CD14-positive monocyte (primary cell): ENCODE measurements at regions not wholly inside any gene's neighbourhood (a gene's known extent, or its start where the extent isn't known, plus 50 kb on each side); places are given as distances from the start of the nearest gene placed in this dataset.

Experiments used
- DNase-seq, 3 donors: peaks; one replicate each; pipeline ENCODE4 v3.0.0-alpha.2; 2011 to 2022
- H2AFZ ChIP-seq: 2 replicates; pipeline ENCODE4 v1.6.0; 2012; ENCODE audit warnings: mild to moderate bottlenecking, low read depth, low read length, inconsistent platforms; ENCODE audit not compliant: insufficient read depth, poor library complexity, severe bottlenecking
- H3K27ac ChIP-seq, 2 donors: 1 replicate in 1 of 2; 2 replicates in 1 of 2; pipeline ENCODE4 v1.5.1; 2012 to 2013; ENCODE audit warnings: low read length in 2 of 2, control low read depth in 1 of 2, inconsistent platforms in 1 of 2, low read depth in 1 of 2, mild to moderate bottlenecking in 1 of 2
- H3K27me3 ChIP-seq, 2 donors: one replicate each; pipeline versions ENCODE4 v1.6.0 to v1.6.1; 2011 to 2013; ENCODE audit warnings: low read length in 2 of 2; ENCODE audit not compliant: control insufficient read depth in 2 of 2, insufficient read depth in 2 of 2
- H3K36me3 ChIP-seq, 2 donors: replicated peaks in 1 of 2; 1 replicate in 1 of 2; 2 replicates in 1 of 2; pipeline versions ENCODE4 v1.5.1 to v1.6.1; 2012 to 2013; ENCODE audit warnings: low read length in 2 of 2, control low read depth in 1 of 2, inconsistent platforms in 1 of 2, mild to moderate bottlenecking in 1 of 2; ENCODE audit not compliant: insufficient read depth in 2 of 2, control insufficient read depth in 1 of 2
- H3K4me1 ChIP-seq, 2 donors: 1 replicate in 1 of 2; 2 replicates in 1 of 2; pipeline versions ENCODE4 v1.5.1 to v1.6.1; 2012 to 2013; ENCODE audit warnings: low read length in 2 of 2, control low read depth in 1 of 2, inconsistent platforms in 1 of 2, mild to moderate bottlenecking in 1 of 2, moderate library complexity in 1 of 2; ENCODE audit not compliant: insufficient read depth in 2 of 2, control insufficient read depth in 1 of 2
- H3K4me2 ChIP-seq: replicated peaks from 2 replicates; pipeline ENCODE3; 2012; ENCODE audit warnings: low read length, moderate library complexity, mild to moderate bottlenecking; ENCODE audit not compliant: poor library complexity, severe bottlenecking; ENCODE audit errors: extremely low read depth
- H3K4me3 ChIP-seq, 3 experiments: fragments of 200-600 bp in 1 of 3; sonication (generic) in 1 of 3; replicated peaks in 1 of 3; 1 replicate in 2 of 3; 2 replicates in 1 of 3; pipeline ENCODE4 v1.5.1; 2011 to 2013; ENCODE audit warnings: low read length in 3 of 3, mild to moderate bottlenecking in 3 of 3, control low read depth in 2 of 3, low read depth in 2 of 3, inconsistent platforms in 1 of 3, moderate library complexity in 1 of 3
- H3K79me2 ChIP-seq: 2 replicates; pipeline ENCODE4 v1.6.0; 2012; ENCODE audit warnings: mild to moderate bottlenecking, control low read depth, inconsistent platforms, low read length, moderate library complexity; ENCODE audit not compliant: insufficient read depth
- H3K9ac ChIP-seq: 2 replicates; pipeline ENCODE4 v1.6.0; 2017; ENCODE audit warnings: low read length, mild to moderate bottlenecking; ENCODE audit not compliant: insufficient read depth, poor library complexity, severe bottlenecking
- H3K9me3 ChIP-seq, 2 donors: replicated peaks in 1 of 2; 1 replicate in 1 of 2; 2 replicates in 1 of 2; pipeline versions ENCODE4 v1.5.1 to v1.6.1; 2012 to 2013; ENCODE audit warnings: low read length in 2 of 2, control low read depth in 1 of 2; ENCODE audit not compliant: control insufficient read depth in 1 of 2, insufficient read depth in 1 of 2
- H4K20me1 ChIP-seq: 2 replicates; pipeline ENCODE4 v1.6.0; 2012; ENCODE audit warnings: mild to moderate bottlenecking, low read length, control low read depth, moderate library complexity; ENCODE audit not compliant: insufficient read depth
- H3K27ac Mint-ChIP-seq, 7 donors: one replicate each; pipeline ENCODE4 v1.8.0; 2020; ENCODE audit warnings: mild to moderate bottlenecking in 7 of 7, mixed read lengths in 7 of 7, moderate library complexity in 6 of 7, inconsistent platforms in 2 of 7
- H3K27me3 Mint-ChIP-seq, 3 donors: one replicate each; pipeline ENCODE4 v1.8.0; 2021 to 2022; ENCODE audit warnings: low read depth in 3 of 3, mild to moderate bottlenecking in 3 of 3, mixed read lengths in 3 of 3, moderate library complexity in 3 of 3, inconsistent platforms in 1 of 3
- H3K36me3 Mint-ChIP-seq, 2 donors: one replicate each; pipeline ENCODE4 v1.8.0; 2020; ENCODE audit warnings: mixed read lengths in 2 of 2, inconsistent platforms in 1 of 2, mild to moderate bottlenecking in 1 of 2
- H3K4me1 Mint-ChIP-seq: one replicate; pipeline ENCODE4 v1.8.0; 2020; ENCODE audit warnings: mild to moderate bottlenecking, mixed read lengths
- H3K4me3 Mint-ChIP-seq, 2 donors: one replicate each; pipeline ENCODE4 v1.8.0; 2020; ENCODE audit warnings: mild to moderate bottlenecking in 2 of 2, mixed read lengths in 2 of 2, moderate library complexity in 1 of 2
- H3K9me3 Mint-ChIP-seq, 7 donors: one replicate each; pipeline ENCODE4 v1.8.0; 2020 to 2022; ENCODE audit warnings: mixed read lengths in 7 of 7, mild to moderate bottlenecking in 6 of 7, moderate library complexity in 6 of 7, inconsistent platforms in 2 of 7
- CTCF ChIP-seq: fragments of 200-600 bp; IDR thresholded peaks from one replicate; pipeline ENCODE4 v1.8.0; 2022; ENCODE audit warnings: antibody characterized with exemption, mild to moderate bottlenecking
- WGBS: methylation state at CpG from one replicate; pipeline ENCODE4 v1.1.5; 2013; ENCODE audit warnings: missing lambda C conversion rate; ENCODE audit not compliant: insufficient coverage; 5-methylcytosine and 5-hydroxymethylcytosine counted together
- intact Hi-C, 2 donors: fragments of 100-400 bp; cut with micrococcal nuclease; formaldehyde crosslinking; loops; one replicate each; pipeline versions ENCODE4 v1.15.0 to v1.15.1; 2023

GRCh38 chr9:115758441-115758840 is 395.1 kb upstream of the PAPPA start:
- H4K20me1 ChIP-seq, result no peaks in the 10 kb centered on the region
- no peaks in the 10 kb centered on the region for H3K36me3 ChIP-seq

GRCh38 chr9:115759426-115759825 is 394.2 kb upstream of the PAPPA start:
- H3K79me2 ChIP-seq, result no peaks in the 10 kb centered on the region
- no peak overlapping the region for H3K4me3 ChIP-seq
- intact Hi-C loops, result no loop called here
- H3K4me1 ChIP-seq, result no peaks in the 10 kb centered on the region
- no peak overlapping the region for H3K27ac ChIP-seq
- no peak overlapping the region for H3K4me2 ChIP-seq
- no peak overlapping the region for H3K27ac Mint-ChIP-seq
- no peaks in the 10 kb centered on the region for H3K9me3 ChIP-seq
- no peaks in the 10 kb centered on the region for H3K4me1 Mint-ChIP-seq
- 93% methylated on average over 3 of the region's 4 CpGs for WGBS
- H3K27me3 ChIP-seq, result no peaks in the 10 kb centered on the region
- no peaks in the 10 kb centered on the region for H4K20me1 ChIP-seq
- peaks cover 0 to 2% (median 0%) of the 10 kb centered on the region in 3 donors for H3K27me3 Mint-ChIP-seq
- TF ChIP-seq CTCF, result no peak
- H2AFZ ChIP-seq, result no peak overlapping the region
- DNase-seq, result no peak
- H3K4me3 Mint-ChIP-seq, result no peak overlapping the region
- H3K9ac ChIP-seq, result no peak overlapping the region
- no peaks in the 10 kb centered on the region for H3K36me3 Mint-ChIP-seq
- H3K36me3 ChIP-seq, result no peaks in the 10 kb centered on the region
- peaks cover 0 to 2% (median 0%) of the 10 kb centered on the region in 7 donors for H3K9me3 Mint-ChIP-seq

More at GRCh38 chr9:115758441-115758840, 395.1 kb upstream of the PAPPA start:
- H3K27ac ChIP-seq, result no peak overlapping the region
- peaks cover 0 to under 1% (median 0%) of the 10 kb centered on the region in 3 donors for H3K27me3 Mint-ChIP-seq
- no peaks in the 10 kb centered on the region for H3K79me2 ChIP-seq
- intact Hi-C loops, result no loop called here
- H3K4me2 ChIP-seq, result no peak overlapping the region
- H3K4me1 ChIP-seq, result no peaks in the 10 kb centered on the region
- H3K9me3 Mint-ChIP-seq, result peaks cover 0 to 2% (median 0%) of the 10 kb centered on the region in 7 donors
- no peak for DNase-seq
- H3K9ac ChIP-seq, result no peak overlapping the region
- H3K9me3 ChIP-seq, result no peaks in the 10 kb centered on the region
- no peak overlapping the region for H2AFZ ChIP-seq
- H3K36me3 Mint-ChIP-seq, result no peaks in the 10 kb centered on the region
- H3K27me3 ChIP-seq, result no peaks in the 10 kb centered on the region
- no peak overlapping the region for H3K4me3 Mint-ChIP-seq
- no peak overlapping the region for H3K27ac Mint-ChIP-seq
- TF ChIP-seq CTCF, result no peak
- no peaks in the 10 kb centered on the region for H3K4me1 Mint-ChIP-seq
- no peak overlapping the region for H3K4me3 ChIP-seq
- 80% methylated on average over 1 of the region's 3 CpGs for WGBS
